ENCODE measurements at regions not wholly inside any gene's neighbourhood (a gene's known extent, or its start where the extent isn't known, plus 50 kb on each side); places are given as distances from the start of the nearest gene placed in this dataset.

DNA sequence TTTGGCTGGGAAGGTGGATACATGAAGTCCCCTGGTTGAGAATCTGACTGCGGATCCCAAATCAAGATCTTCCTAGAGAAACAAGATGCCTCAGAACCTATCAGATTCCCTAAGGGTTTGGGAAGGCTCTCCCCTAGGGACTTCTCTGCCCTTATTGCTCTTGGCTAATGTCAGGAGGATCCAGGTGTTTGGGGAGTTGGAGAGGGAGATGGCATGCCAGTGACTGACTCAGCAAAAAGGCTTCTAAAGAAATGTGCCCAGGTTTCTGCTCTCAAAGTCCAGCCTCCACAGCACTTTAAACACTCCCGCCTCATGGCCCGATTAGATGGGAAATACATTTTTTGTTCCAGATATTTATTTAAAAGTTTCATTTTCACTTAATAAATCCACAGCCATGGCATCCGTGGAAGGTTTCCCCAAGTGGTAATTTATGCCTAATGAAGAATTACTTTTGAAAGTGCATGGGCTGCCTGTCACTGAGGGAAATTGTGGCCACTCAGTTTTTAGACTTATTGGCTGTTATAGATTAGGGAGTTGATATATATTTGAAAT, 156.4 kb downstream of the OSR1 start:
- H3K27me3 ChIP-seq (ENCODE audit: control insufficient read depth, insufficient read depth, low read length), result no peaks in the 10 kb centered on the region
- H3K4me1 ChIP-seq (ENCODE audit: control insufficient read depth, low read depth, low read length), result no peaks in the 10 kb centered on the region
- no peak overlapping the region for H3K27ac ChIP-seq (ENCODE audit: low read length)
- H3K9ac ChIP-seq (ENCODE audit: low read length), result no peak overlapping the region
- no peak overlapping the region for H3K4me3 ChIP-seq (ENCODE audit: low read length)
- H3K9me3 ChIP-seq (ENCODE audit: control insufficient read depth, low read depth, low read length), result no peaks in the 10 kb centered on the region
- no peaks in the 10 kb centered on the region for H3K36me3 ChIP-seq (ENCODE audit: control insufficient read depth, low read depth, low read length)

DNA sequence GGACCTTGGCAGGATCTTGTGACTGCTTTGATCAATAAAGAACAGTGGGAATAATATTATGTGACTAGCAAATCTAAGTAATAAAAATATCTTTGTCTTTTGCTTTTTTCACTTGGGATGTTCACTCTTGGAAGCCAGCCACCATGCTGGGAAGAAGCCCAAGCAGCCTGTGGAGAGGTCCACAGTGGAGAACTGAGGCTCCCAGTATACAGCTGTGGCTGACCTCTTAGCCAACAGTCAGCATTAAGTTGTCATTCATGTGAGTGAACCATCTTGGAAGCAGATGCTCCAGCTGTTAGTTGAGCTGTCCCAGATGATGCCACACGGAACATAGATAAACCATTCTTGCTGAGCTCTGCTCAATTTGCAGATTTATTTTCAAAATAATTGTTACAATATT, 160.0 kb downstream of the OSR1 start:
- no peaks in the 10 kb centered on the region for H3K27me3 ChIP-seq (ENCODE audit: control insufficient read depth, insufficient read depth, low read length)

DNA sequence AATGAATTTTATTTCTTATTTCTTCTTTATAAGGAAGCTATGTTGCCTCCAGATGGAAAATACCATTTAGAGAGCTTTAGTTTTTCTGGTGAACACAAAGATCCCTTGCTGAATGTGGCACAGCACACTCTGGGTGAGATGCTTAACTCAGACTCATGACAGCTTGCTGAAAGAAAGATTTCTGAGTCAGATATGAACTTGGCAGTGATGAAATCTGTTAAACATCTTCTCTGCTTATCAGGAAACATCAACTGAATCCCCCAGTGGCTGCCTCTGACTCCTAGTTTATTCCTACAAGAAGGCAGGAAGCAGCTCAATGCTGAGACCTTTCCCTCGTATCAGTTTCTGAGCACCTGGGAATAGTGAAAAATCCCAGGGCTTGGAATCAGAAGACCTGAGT, 162.8 kb downstream of the OSR1 start:
- no peak overlapping the region for H3K9ac ChIP-seq (ENCODE audit: low read length)
- no peaks in the 10 kb centered on the region for H3K4me1 ChIP-seq (ENCODE audit: control insufficient read depth, low read depth, low read length)
- no peaks in the 10 kb centered on the region for H3K27me3 ChIP-seq (ENCODE audit: control insufficient read depth, insufficient read depth, low read length)

More for the DNA sequence above, 160.0 kb downstream of the OSR1 start:
- Histone ChIP-seq H3K27ac (ENCODE audit: low read length) (no peak overlapping the region), H3K4me3 (ENCODE audit: low read length) (no peak overlapping the region), H3K4me1 (ENCODE audit: control insufficient read depth, low read depth, low read length) (no peaks in the 10 kb centered on the region), H3K9me3 (ENCODE audit: control insufficient read depth, low read depth, low read length) (no peaks in the 10 kb centered on the region), H3K36me3 (ENCODE audit: control insufficient read depth, low read depth, low read length) (no peaks in the 10 kb centered on the region), H3K9ac (ENCODE audit: low read length) (no peak overlapping the region)

DNA sequence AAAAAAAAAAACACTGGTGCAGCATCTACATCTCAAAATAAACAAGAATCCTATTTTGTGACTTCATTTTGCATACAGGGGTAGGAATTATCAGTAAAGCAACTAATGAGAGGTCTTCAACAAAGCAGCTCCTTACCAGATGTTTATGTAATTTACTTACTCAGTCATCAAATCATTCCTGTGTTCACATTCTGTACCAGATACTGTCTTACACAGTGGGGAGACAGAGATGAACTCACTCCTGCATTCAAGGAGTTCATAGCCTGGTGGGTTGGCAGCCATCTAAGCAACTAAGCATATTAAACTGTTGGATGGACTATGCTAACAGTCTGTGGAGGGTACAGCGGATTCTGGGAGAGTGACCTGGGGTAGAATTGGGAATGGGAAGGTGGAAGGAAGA, 169.0 kb downstream of the OSR1 start:
- no peak overlapping the region for H3K27ac ChIP-seq (ENCODE audit: low read length)
- H3K9ac ChIP-seq (ENCODE audit: low read length), result no peak overlapping the region
- H3K9me3 ChIP-seq (ENCODE audit: control insufficient read depth, low read depth, low read length), result no peaks in the 10 kb centered on the region
- no peak overlapping the region for H3K4me3 ChIP-seq (ENCODE audit: low read length)
- H3K36me3 ChIP-seq (ENCODE audit: control insufficient read depth, low read depth, low read length), result no peaks in the 10 kb centered on the region
- no peaks in the 10 kb centered on the region for H3K27me3 ChIP-seq (ENCODE audit: control insufficient read depth, insufficient read depth, low read length)
- no peaks in the 10 kb centered on the region for H3K4me1 ChIP-seq (ENCODE audit: control insufficient read depth, low read depth, low read length)

More for the DNA sequence above, 162.8 kb downstream of the OSR1 start:
- Histone ChIP-seq H3K4me3 (ENCODE audit: low read length) (no peak overlapping the region), H3K36me3 (ENCODE audit: control insufficient read depth, low read depth, low read length) (no peaks in the 10 kb centered on the region), H3K9me3 (ENCODE audit: control insufficient read depth, low read depth, low read length) (no peaks in the 10 kb centered on the region), H3K27ac (ENCODE audit: low read length) (no peak overlapping the region)

DNA sequence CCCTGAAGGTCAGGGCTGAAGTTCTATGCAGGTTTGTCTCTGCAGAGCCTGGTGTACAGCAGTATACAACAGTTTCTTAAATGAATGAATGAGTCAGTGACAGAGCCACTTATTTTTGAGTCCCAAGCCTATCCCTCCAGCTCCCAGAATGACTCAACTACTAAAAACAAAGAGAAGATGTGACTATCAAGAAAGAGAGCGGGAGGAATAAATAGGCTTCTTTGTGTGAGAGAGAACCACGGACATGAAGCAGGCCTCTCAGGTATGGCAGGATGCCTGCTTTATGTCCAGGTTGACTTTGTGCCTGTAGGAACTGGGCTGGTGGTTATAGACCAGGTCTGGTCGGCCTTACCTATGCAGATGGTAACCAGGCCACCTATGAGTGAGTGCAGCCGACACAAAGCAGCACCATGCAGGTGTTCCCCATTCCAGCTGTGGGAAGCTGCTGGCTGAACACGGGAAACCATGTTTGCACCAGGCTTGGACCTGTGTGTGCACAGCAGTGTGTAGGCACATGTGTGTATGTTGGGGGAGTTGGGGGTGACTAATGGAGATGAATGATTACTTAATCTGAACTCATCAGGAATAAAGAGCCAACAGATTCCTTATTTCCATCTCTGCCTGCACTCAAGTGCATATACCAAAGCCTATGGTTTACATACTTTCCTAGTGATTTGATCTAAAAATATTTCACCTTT, 171.0 kb downstream of the OSR1 start:
- Histone ChIP-seq H3K27me3 (ENCODE audit: control insufficient read depth, insufficient read depth, low read length) (no peaks in the 10 kb centered on the region), H3K27ac (ENCODE audit: low read length) (no peak overlapping the region), H3K4me3 (ENCODE audit: low read length) (no peak overlapping the region), H3K9me3 (ENCODE audit: control insufficient read depth, low read depth, low read length) (no peaks in the 10 kb centered on the region), H3K36me3 (ENCODE audit: control insufficient read depth, low read depth, low read length) (no peaks in the 10 kb centered on the region), H3K9ac (ENCODE audit: low read length) (no peak overlapping the region), H3K4me1 (ENCODE audit: control insufficient read depth, low read depth, low read length) (no peaks in the 10 kb centered on the region)

DNA sequence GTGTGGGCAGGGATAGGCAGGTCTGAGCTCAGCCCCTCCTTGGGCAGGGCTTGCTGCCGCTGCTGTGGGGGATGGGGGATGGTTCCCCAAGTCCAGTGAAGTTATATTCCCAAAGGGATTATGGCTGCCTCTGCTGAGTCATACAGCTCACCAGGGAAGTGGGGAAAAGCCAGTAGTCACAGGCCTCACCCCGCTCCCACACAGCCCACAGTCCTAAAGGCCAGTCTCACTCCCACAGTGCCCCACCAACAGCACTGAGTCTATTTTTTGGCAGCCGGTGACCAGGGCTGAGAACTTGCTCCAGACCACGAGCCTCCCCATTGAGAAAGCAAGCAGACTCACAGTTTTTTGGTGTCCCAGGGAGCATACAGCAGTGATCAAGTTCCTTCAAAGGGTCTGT, 173.3 kb downstream of the OSR1 start:
- H3K9ac ChIP-seq (ENCODE audit: low read length), result no peak overlapping the region
- no peaks in the 10 kb centered on the region for H3K9me3 ChIP-seq (ENCODE audit: control insufficient read depth, low read depth, low read length)
- no peaks in the 10 kb centered on the region for H3K27me3 ChIP-seq (ENCODE audit: control insufficient read depth, insufficient read depth, low read length)
- no peak overlapping the region for H3K27ac ChIP-seq (ENCODE audit: low read length)
- H3K4me3 ChIP-seq (ENCODE audit: low read length), result no peak overlapping the region
- H3K36me3 ChIP-seq (ENCODE audit: control insufficient read depth, low read depth, low read length), result no peaks in the 10 kb centered on the region
- no peaks in the 10 kb centered on the region for H3K4me1 ChIP-seq (ENCODE audit: control insufficient read depth, low read depth, low read length)

DNA sequence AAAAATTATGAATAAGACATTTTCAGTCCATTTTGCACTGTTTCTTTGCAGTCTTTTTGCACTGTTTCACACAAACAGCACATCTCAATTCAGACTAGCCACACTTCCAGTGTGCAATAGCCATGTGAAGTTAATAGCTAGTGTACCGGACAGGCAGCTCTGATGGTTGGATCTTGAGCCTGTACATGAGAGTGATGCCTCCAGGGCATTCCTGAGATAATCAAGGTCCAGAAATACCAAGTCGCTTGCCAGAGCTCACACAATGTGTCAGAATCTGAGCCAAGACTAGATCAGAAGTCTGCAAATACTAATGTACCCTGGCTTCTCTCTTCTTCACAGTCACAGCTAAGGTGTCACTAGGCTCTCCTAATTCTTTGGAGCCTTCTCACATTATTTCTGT, 180.2 kb downstream of the OSR1 start:
- Histone ChIP-seq H3K36me3 (ENCODE audit: control insufficient read depth, low read depth, low read length) (no peaks in the 10 kb centered on the region), H3K4me3 (ENCODE audit: low read length) (no peak overlapping the region), H3K9me3 (ENCODE audit: control insufficient read depth, low read depth, low read length) (no peaks in the 10 kb centered on the region), H3K4me1 (ENCODE audit: control insufficient read depth, low read depth, low read length) (no peaks in the 10 kb centered on the region), H3K27ac (ENCODE audit: low read length) (no peak overlapping the region), H3K9ac (ENCODE audit: low read length) (no peak overlapping the region), H3K27me3 (ENCODE audit: control insufficient read depth, insufficient read depth, low read length) (no peaks in the 10 kb centered on the region)

DNA sequence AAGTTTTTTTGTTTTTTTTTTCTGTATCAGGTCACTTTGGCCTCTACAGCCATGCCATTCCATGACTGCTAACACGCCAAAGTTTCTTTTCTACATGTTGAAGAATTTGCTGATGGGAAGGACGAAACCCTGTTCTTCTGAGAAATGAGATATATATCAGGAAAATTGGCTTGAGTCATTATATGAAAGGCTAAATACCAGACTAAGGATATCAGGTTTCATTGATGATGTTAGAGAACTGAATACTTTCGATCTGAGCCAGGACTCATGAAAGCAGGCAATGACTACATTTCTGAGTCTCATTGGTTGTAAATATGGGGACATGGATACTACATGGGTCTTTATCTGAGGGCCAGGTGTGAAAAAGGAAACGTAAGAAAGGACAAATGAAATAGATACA, 181.4 kb downstream of the OSR1 start:
- H3K9ac ChIP-seq (ENCODE audit: low read length), result no peak overlapping the region
- H3K4me1 ChIP-seq (ENCODE audit: control insufficient read depth, low read depth, low read length), result no peaks in the 10 kb centered on the region
- no peaks in the 10 kb centered on the region for H3K36me3 ChIP-seq (ENCODE audit: control insufficient read depth, low read depth, low read length)
- no peaks in the 10 kb centered on the region for H3K27me3 ChIP-seq (ENCODE audit: control insufficient read depth, insufficient read depth, low read length)
- no peaks in the 10 kb centered on the region for H3K9me3 ChIP-seq (ENCODE audit: control insufficient read depth, low read depth, low read length)
- H3K27ac ChIP-seq (ENCODE audit: low read length), result no peak overlapping the region
- no peak overlapping the region for H3K4me3 ChIP-seq (ENCODE audit: low read length)

DNA sequence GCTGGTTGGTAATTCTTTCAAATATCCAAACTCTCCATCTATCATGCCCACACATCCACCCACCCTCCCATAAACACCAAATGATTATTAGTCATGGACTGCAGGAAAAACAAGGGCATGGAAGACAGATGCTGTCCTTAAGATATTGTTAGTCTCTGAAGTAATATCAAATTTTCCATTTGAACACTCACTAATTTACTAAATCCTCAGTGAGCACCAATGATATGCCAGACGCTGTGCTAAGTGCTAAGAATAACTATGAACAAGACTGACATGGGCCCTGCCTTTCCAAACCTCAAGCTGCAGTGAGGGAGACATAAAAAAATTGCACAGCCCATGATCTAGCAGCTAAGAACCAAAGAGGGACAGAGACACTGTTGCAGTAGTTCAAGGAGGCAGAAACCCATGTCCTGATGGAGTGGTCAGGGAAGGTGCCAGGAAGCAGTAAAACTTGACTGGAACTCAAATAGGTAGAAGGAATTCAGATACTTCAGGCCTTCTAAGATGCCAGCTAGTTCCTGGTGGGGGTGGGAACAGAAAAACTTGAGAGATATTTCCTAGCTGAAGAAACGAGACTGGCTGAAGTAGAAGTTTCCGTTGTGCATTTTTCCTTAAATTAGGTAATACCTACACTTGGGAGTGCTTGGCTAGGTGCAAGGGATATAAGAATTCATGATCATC, 182.1 kb downstream of the OSR1 start:
- Histone ChIP-seq H3K27ac (ENCODE audit: low read length) (no peak overlapping the region), H3K9ac (ENCODE audit: low read length) (no peak overlapping the region)

DNA sequence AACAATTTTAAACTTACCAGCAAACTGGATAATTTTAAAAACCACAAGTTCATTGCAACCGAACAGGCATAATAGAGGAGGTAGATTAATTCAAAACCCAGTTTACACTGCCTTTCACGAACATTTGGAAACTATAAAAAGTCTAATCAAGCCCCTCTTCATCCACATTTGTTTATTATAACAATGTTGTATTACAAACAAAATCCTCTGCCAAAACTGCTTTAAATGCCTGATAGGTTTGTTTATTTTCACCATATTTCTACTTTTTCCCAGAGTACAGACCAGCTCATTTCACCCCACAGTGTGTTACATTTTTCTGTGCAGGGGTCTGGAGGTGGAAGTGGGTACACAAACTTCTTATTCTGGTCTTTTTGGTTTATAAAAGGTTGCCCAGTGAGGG, 184.2 kb downstream of the OSR1 start:
- Histone ChIP-seq H3K27me3 (ENCODE audit: control insufficient read depth, insufficient read depth, low read length) (no peaks in the 10 kb centered on the region), H3K9me3 (ENCODE audit: control insufficient read depth, low read depth, low read length) (no peaks in the 10 kb centered on the region), H3K27ac (ENCODE audit: low read length) (no peak overlapping the region), H3K9ac (ENCODE audit: low read length) (no peak overlapping the region), H3K4me1 (ENCODE audit: control insufficient read depth, low read depth, low read length) (peaks cover 5% of the 10 kb centered on the region), H3K36me3 (ENCODE audit: control insufficient read depth, low read depth, low read length) (no peaks in the 10 kb centered on the region), H3K4me3 (ENCODE audit: low read length) (no peak overlapping the region)

More for the DNA sequence above, 182.1 kb downstream of the OSR1 start:
- Histone ChIP-seq H3K9me3 (ENCODE audit: control insufficient read depth, low read depth, low read length) (no peaks in the 10 kb centered on the region), H3K36me3 (ENCODE audit: control insufficient read depth, low read depth, low read length) (no peaks in the 10 kb centered on the region), H3K4me3 (ENCODE audit: low read length) (no peak overlapping the region), H3K4me1 (ENCODE audit: control insufficient read depth, low read depth, low read length) (no peaks in the 10 kb centered on the region), H3K27me3 (ENCODE audit: control insufficient read depth, insufficient read depth, low read length) (no peaks in the 10 kb centered on the region)

DNA sequence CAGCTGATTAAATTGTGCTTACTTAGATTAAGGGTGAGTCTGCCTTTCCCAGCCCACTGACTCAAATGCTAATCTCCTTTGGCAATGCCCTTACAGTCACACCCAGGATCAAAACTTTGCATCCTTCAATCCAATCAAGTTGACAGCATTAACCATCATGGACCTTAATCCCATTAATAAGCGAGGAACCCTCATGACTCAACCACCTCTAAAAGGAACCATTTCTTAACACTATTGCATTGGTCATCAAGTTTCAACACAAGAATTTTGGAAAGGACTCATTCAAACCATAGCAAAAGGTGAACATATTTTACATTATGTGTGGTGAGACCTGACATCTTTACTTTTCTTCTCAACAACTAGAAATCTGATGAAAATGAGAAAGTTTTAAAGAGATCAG, 187.0 kb downstream of the OSR1 start:
- Histone ChIP-seq H3K27me3 (ENCODE audit: control insufficient read depth, insufficient read depth, low read length) (no peaks in the 10 kb centered on the region), H3K9ac (ENCODE audit: low read length) (no peak overlapping the region), H3K27ac (ENCODE audit: low read length) (no peak overlapping the region), H3K36me3 (ENCODE audit: control insufficient read depth, low read depth, low read length) (no peaks in the 10 kb centered on the region), H3K4me3 (ENCODE audit: low read length) (no peak overlapping the region), H3K4me1 (ENCODE audit: control insufficient read depth, low read depth, low read length) (peaks cover 7% of the 10 kb centered on the region), H3K9me3 (ENCODE audit: control insufficient read depth, low read depth, low read length) (no peaks in the 10 kb centered on the region)
